ENCODE measurements at regions not wholly inside any gene's neighbourhood (a gene's known extent, or its start where the extent isn't known, plus 50 kb on each side); places are given as distances from the start of the nearest gene placed in this dataset.

- TF ChIP-seq CTCF (IDR thresholded peaks at IDR 0.05) (no peak), POLR2AphosphoS5 (IDR thresholded peaks at IDR 0.05) (no peak), POLR2A (IDR thresholded peaks at IDR 0.05) (no peak), EP300 (IDR thresholded peaks at IDR 0.05) (no peak)
Observed at GRCh38 chr5:159640921-159641320, 275.4 kb upstream of the ADRA1B start.

Measured in gastroesophageal sphincter (tissue), 3 donors.